Activated CD4-positive, alpha-beta T cell treated with anti-CD3 and anti-CD28 coated beads for 36 hours (primary cell): ENCODE measurements at regions not wholly inside any gene's neighbourhood (a gene's known extent, or its start where the extent isn't known, plus 50 kb on each side); places are given as distances from the start of the nearest gene placed in this dataset.
A peak's percentile ranks its signal among the peaks of the same experiment; 100 is the strongest.

Experiments used
- ATAC-seq: fragments of 200-7000 bp; cut with Tn5 transposase; one replicate; pipeline ENCODE4 v1.10.0; 2021; ENCODE audit warnings: mild to moderate bottlenecking, moderate library complexity
- CTCF ChIA-PET: fragments of 350-600 bp; sonication (Branson Sonifier 250); formaldehyde crosslinking; loops from one replicate; lab custom pipeline; 2021; ENCODE audit warnings: antibody characterized with exemption; lab: Charles Lee
- POLR2A ChIA-PET: fragments of 350-600 bp; sonication (Branson Sonifier 250); formaldehyde crosslinking; loops from one replicate; lab custom pipeline; 2021; ENCODE audit warnings: antibody characterized with exemption, inconsistent platforms; lab: Charles Lee
- DNase-seq: peaks from one replicate; pipeline ENCODE4 v3.0.0-alpha.2; 2020
- H3K27ac Mint-ChIP-seq: one replicate; pipeline ENCODE4 v1.8.0; 2021; ENCODE audit warnings: mixed read lengths
- H3K27me3 Mint-ChIP-seq: one replicate; pipeline ENCODE4 v1.8.0; 2021; ENCODE audit warnings: mixed read lengths
- H3K36me3 Mint-ChIP-seq: one replicate; pipeline ENCODE4 v1.8.0; 2021; ENCODE audit warnings: low read depth, mixed read lengths
- H3K4me1 Mint-ChIP-seq: one replicate; pipeline ENCODE4 v1.8.0; 2021; ENCODE audit warnings: mixed read lengths
- H3K4me3 Mint-ChIP-seq: one replicate; pipeline ENCODE4 v1.8.0; 2021; ENCODE audit warnings: mild to moderate bottlenecking, moderate library complexity, mixed read lengths
- H3K9me3 Mint-ChIP-seq: one replicate; pipeline ENCODE4 v1.8.0; 2021; ENCODE audit warnings: low read depth, mixed read lengths
- intact Hi-C, 2 experiments: fragments of 100-400 bp; cut with DNase I in 1 of 2; cut with micrococcal nuclease in 1 of 2; formaldehyde crosslinking; loops; one replicate each; pipeline versions ENCODE4 v1.14.2 to v1.15.1; 2022 to 2024; cut with DNase I, micrococcal nuclease

DNA sequence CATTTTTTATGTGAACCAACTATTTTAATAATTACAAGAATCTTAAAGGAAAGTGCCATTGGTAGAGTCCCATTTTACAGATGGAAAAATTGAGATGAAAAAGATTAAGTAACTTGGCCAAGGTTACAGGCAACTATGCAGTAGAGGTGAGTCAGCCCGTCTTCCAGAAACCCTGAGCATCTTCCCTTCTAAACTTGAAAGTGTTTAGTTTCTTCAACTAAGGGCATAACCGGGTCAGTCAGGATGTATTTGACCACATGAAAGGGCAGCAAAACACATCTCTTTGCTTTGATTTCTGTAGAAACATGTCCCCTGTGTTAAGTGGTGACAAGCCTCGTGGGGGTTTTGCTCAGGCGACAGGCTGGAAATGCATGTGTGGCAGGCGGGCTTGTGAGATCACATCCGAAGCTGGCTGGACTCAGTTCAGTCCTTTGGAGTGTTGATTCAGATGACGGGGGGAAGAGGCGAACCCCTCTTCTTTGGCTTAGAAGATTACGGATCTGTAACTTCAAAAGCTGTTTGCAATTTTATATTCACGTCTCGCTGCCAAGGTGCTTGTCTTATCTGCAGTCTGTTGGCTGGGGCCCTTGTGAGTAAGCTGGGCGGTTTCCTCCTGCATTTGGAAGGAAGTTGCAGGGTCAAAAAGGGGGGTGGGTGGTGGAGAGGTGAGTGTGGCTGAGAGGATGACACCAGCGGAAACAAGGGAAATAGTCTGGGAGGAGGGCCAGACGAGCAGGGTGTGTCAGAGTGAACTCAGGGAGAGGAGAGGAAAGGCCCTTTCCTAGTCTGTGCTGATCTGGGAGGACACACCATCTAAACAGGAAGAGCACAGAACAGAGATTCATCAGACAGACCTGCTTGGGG lies 78.9 kb upstream of the RPS23 start:
- CTCF ChIA-PET: interaction anchor here (1.0 kb wide), 1 partner anchor 8 kb away, joined by 4 read pairs; no protein-coding TSS in a partner anchor
- no peaks in the 10 kb centered on the region for H3K27me3 Mint-ChIP-seq
- H3K4me3 Mint-ChIP-seq: peak overlapping the region; percentile 60
- intact Hi-C loops: loop anchor here (1.0 to 10.0 kb wide), 11 partner anchors 8 to 1118 kb away; partner anchors contain the start of genes TMEM167A (in 2 of the 2), XRCC4 (in 2 of the 2), RPS23 (in 1 of the 2) and VCAN (in 1 of the 2)
- H3K36me3 Mint-ChIP-seq: no peaks in the 10 kb centered on the region
- DNase-seq: peak; percentile 86
- peak overlapping the region; percentile 95 for H3K27ac Mint-ChIP-seq
- H3K9me3 Mint-ChIP-seq: no peaks in the 10 kb centered on the region
- peak; percentile 82 for ATAC-seq
- peaks cover 47% of the 10 kb centered on the region for H3K4me1 Mint-ChIP-seq
- POLR2A ChIA-PET: interaction anchor here (0.6 to 0.8 kb wide), 2 partner anchors 9 to 86 kb away, joined by 3 to 4 read pairs; no protein-coding TSS in a partner anchor

DNA sequence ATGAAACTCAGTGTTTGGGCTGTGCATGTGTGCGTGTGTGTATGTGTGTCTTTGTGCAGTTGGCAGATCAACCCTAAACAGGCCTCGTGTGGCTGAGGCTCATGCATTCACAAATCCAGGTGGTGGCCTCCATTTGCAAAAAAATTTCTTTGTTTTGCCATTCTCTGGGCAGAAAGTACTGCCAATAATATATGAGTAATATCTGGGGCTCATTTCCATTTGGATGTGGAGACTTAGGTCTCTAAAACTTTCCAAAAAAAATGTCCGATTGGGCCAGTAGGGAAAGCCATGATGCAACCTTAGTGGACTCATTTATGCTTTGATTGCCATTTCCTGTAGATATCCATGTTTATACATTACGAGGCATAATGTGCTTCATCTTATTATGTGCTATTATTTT lies 77.9 kb upstream of the RPS23 start:
- CTCF ChIA-PET: no interaction called here
- H3K27ac Mint-ChIP-seq: no peak overlapping the region
- H3K36me3 Mint-ChIP-seq: no peaks in the 10 kb centered on the region
- H3K4me1 Mint-ChIP-seq: peaks cover 50% of the 10 kb centered on the region
- intact Hi-C loops: loop anchor here (1.0 to 10.0 kb wide), 10 partner anchors 33 to 1119 kb away; partner anchors contain the start of genes TMEM167A (in 2 of the 2), XRCC4 (in 2 of the 2), RPS23 (in 1 of the 2) and VCAN (in 1 of the 2)
- no peak overlapping the region for H3K4me3 Mint-ChIP-seq
- POLR2A ChIA-PET: no interaction called here
- no peaks in the 10 kb centered on the region for H3K9me3 Mint-ChIP-seq
- H3K27me3 Mint-ChIP-seq: no peaks in the 10 kb centered on the region
- ATAC-seq (no peak), DNase-seq (no peak)

DNA sequence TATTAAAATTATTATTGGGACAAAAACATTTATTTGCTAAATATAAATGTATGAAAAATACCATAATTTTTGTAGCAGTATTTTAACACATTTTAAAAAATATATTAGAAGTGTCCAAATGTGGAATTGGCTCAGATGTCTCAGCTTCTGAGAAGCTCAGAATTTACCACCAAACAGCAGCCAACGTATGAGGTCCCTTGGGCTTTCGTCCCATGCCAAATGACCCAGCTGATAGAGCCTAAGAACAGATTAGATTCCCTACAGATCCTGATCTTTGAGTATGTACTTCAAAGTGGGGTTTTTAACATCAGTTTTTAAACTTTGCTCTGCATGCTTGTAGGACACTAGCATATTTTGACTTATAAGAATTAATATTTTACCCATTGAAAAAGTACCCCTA lies 77.3 kb upstream of the RPS23 start:
- Mint-ChIP-seq H3K27ac (no peak overlapping the region), H3K27me3 (no peaks in the 10 kb centered on the region), H3K4me3 (no peak overlapping the region), H3K9me3 (no peaks in the 10 kb centered on the region), H3K36me3 (no peaks in the 10 kb centered on the region), H3K4me1 (peaks cover 45% of the 10 kb centered on the region)
- ChIA-PET CTCF (no interaction called here), POLR2A (no interaction called here)
- ATAC-seq (no peak), DNase-seq (no peak)
- intact Hi-C loops: loop anchor here (5.0 to 10.0 kb wide), 5 partner anchors 109 to 1119 kb away; partner anchors contain the start of genes TMEM167A (in 2 of the 2), XRCC4 (in 2 of the 2) and VCAN (in 1 of the 2)

DNA sequence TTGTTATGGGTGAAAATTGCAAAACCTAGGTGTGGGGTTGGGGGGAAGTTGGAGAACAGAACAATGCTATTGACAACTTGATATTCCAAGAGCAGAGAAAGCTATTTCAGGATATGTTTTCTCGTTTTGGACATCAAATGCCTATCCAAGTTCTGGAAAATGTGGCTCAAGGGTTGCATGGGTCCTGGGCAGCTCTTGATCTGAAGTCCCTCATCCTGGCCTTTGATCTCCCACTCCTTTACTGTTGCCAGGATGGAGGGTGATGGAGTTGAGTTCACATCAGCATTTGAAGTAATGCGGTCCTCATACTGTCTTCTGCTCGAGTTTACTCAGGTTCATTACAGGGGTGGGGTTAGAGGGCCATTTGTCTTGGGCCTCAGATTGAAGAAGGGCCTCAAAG lies 76.9 kb upstream of the RPS23 start:
- H3K4me3 Mint-ChIP-seq: no peak overlapping the region
- no peak for ATAC-seq
- intact Hi-C loops: loop anchor here (5.0 to 10.0 kb wide), 5 partner anchors 110 to 1120 kb away; partner anchors contain the start of genes TMEM167A (in 2 of the 2), XRCC4 (in 2 of the 2) and VCAN (in 1 of the 2)
- peaks cover 42% of the 10 kb centered on the region for H3K4me1 Mint-ChIP-seq
- no peaks in the 10 kb centered on the region for H3K36me3 Mint-ChIP-seq
- no peak for DNase-seq
- no peaks in the 10 kb centered on the region for H3K9me3 Mint-ChIP-seq
- ChIA-PET POLR2A (no interaction called here), CTCF (interaction anchor here (1.1 kb wide), 1 partner anchor 1207 kb away, joined by 4 read pairs; no protein-coding TSS in a partner anchor)
- no peaks in the 10 kb centered on the region for H3K27me3 Mint-ChIP-seq
- H3K27ac Mint-ChIP-seq: no peak overlapping the region

DNA sequence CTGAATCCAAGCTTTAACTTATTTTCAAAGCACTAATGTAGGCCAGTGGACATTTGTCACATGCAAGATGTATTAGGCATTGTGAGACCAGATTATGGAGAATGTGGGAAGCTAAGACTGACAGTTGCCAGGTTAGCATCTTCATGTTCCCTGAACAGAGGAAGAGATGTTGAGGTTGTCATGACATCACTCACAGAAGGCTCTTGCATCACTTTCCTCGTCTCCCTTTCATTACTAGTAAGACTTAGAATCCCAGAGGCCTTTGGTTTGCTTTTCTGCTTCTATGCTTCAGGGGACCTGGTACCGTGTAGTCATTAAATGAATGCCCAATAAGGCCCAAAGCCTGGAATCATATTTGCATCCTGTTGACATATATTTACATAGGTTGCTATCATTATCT lies 76.4 kb upstream of the RPS23 start:
- no peaks in the 10 kb centered on the region for H3K27me3 Mint-ChIP-seq
- DNase-seq: no peak
- H3K4me3 Mint-ChIP-seq: no peak overlapping the region
- H3K27ac Mint-ChIP-seq: no peak overlapping the region
- no peaks in the 10 kb centered on the region for H3K36me3 Mint-ChIP-seq
- ChIA-PET CTCF (interaction anchor here (0.6 to 1.1 kb wide), 3 partner anchors 180 to 1207 kb away, joined by 3 to 4 read pairs (median 3); no protein-coding TSS in a partner anchor), POLR2A (no interaction called here)
- H3K4me1 Mint-ChIP-seq: peaks cover 42% of the 10 kb centered on the region
- intact Hi-C loops: loop anchor here (1.0 to 10.0 kb wide), 6 partner anchors 110 to 1120 kb away; partner anchors contain the start of gene VCAN (in 1 of the 2)
- H3K9me3 Mint-ChIP-seq: no peaks in the 10 kb centered on the region
- no peak for ATAC-seq

DNA sequence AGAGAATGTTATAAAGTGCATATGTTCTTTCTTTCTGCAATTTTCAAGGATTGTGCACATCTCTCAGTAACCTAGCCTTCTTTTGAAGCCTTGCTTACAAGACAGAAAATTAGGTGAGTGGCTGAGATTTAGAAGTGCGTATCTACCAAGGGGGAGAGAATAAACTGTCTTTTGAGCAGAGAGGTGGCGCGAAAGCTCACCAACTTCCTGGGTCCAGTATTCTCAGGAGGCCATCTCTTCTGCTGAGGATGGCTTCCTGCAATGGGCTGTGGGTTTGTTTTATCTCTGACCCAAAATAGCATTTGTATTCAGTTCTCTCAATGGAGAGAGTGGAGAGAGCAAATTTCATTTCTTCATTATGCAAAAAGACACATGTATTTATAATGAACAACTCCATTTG lies 75.4 kb upstream of the RPS23 start:
- CTCF ChIA-PET: interaction anchor here (0.7 to 1.8 kb wide), 6 partner anchors 9 to 293 kb away, joined by 3 to 16 read pairs (median 4); no protein-coding TSS in a partner anchor
- no peaks in the 10 kb centered on the region for H3K9me3 Mint-ChIP-seq

DNA sequence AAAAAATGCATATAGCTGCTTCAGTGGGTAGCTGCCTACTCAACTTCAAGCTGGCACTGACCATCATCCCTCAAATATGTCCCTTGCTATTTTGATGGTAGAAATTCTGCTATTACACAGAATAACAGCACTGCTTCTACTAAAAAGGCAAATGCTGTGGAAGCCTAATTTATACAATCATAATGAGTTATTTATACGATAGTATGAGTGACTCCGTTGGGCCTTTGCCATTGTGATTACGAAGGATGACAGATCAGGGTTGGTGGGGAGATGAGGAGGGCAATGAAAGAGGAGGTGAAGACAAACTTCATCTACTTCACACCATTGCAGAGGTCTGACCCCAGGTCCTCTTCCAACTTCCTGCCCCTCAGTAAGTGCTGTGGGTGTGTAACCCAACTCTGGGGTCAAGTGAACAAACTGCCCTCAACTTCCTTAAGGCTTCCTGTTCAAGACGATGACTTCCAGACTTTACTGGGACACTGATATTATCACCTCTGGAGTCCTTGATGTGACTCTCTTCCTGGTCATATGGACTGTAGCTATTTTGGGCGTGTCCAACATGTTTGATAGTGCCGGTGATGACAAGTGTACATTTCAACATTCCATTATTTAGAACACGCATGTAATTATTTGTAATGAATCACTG lies 74.1 kb upstream of the RPS23 start:
- Mint-ChIP-seq H3K4me3 (no peak overlapping the region), H3K4me1 (peaks cover 25% of the 10 kb centered on the region), H3K9me3 (no peaks in the 10 kb centered on the region), H3K27ac (no peak overlapping the region), H3K36me3 (no peaks in the 10 kb centered on the region), H3K27me3 (no peaks in the 10 kb centered on the region)
- ATAC-seq (no peak), DNase-seq (no peak)
- intact Hi-C loops: loop anchor here (1.0 to 10.0 kb wide), 9 partner anchors 113 to 1212 kb away; partner anchors contain the start of gene VCAN (in 1 of the 2)
- POLR2A ChIA-PET: no interaction called here
- CTCF ChIA-PET: interaction anchor here (0.6 to 1.8 kb wide), 13 partner anchors 10 to 1215 kb away, joined by 3 to 16 read pairs (median 4); no protein-coding TSS in a partner anchor

More for the DNA sequence above, 75.4 kb upstream of the RPS23 start:
- Mint-ChIP-seq H3K36me3 (no peaks in the 10 kb centered on the region), H3K4me1 (peaks cover 36% of the 10 kb centered on the region), H3K4me3 (no peak overlapping the region), H3K27me3 (no peaks in the 10 kb centered on the region), H3K27ac (no peak overlapping the region)
- POLR2A ChIA-PET: interaction anchor here (0.7 kb wide), 1 partner anchor 1119 kb away, joined by 4 read pairs; no protein-coding TSS in a partner anchor
- intact Hi-C loops: loop anchor here (2.0 to 10.0 kb wide), 6 partner anchors 111 to 1121 kb away; partner anchors contain the start of gene VCAN (in 1 of the 2)
- DNase-seq (no peak), ATAC-seq (no peak)

DNA sequence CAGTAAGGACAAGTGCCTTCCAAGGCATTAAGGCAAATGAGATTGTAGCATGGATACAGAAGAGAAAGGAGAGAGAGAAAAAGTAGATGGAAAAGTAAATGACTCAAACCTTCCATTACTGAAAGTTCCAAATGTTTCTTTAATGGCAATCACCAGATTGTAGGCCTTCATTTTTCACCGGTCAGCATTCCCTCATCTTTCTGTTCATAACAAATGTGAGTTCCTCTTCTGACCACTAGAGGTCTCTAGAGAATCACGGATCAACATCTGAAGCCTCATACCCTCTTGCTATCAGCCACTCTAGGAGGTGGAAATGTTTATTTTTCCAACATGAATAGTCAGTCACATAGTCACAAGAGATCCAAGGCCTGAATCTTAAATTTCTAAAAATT lies 73.6 kb upstream of the RPS23 start:
- H3K4me1 Mint-ChIP-seq: peaks cover 21% of the 10 kb centered on the region
- ChIA-PET CTCF (interaction anchor here (0.6 to 2.2 kb wide), 12 partner anchors 10 to 1215 kb away, joined by 3 to 16 read pairs (median 4); no protein-coding TSS in a partner anchor), POLR2A (no interaction called here)
- DNase-seq (no peak), ATAC-seq (no peak)
- H3K36me3 Mint-ChIP-seq: no peaks in the 10 kb centered on the region
- no peaks in the 10 kb centered on the region for H3K9me3 Mint-ChIP-seq
- H3K4me3 Mint-ChIP-seq: no peak overlapping the region
- H3K27ac Mint-ChIP-seq: no peak overlapping the region
- H3K27me3 Mint-ChIP-seq: no peaks in the 10 kb centered on the region
- intact Hi-C loops: loop anchor here (1.0 to 10.0 kb wide), 12 partner anchors 113 to 1213 kb away; partner anchors contain the start of gene VCAN (in 1 of the 2)

DNA sequence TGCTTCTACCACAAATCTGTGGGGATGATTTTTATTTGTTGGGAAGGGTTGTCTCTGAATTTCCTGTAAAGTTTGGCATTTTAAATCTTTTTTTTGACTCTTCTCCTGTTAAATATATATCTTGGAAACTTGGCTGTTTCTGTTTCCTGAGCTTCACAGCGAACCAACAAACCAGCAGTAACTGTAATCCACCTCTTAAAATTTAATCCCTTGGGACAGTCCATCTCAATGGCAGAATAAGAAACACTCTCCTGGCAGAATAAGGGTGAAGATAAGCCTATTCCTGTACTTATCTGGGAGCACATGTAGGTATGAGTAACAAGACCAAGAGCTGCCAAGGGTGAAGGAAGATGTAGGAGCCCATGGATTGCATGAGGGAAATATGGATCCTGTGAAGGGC lies 73.1 kb upstream of the RPS23 start:
- intact Hi-C loops: loop anchor here (1.0 to 10.0 kb wide), 9 partner anchors 114 to 1213 kb away; partner anchors contain the start of gene VCAN (in 1 of the 2)
- Mint-ChIP-seq H3K4me3 (no peak overlapping the region), H3K27ac (no peak overlapping the region), H3K9me3 (no peaks in the 10 kb centered on the region), H3K27me3 (no peaks in the 10 kb centered on the region), H3K36me3 (no peaks in the 10 kb centered on the region), H3K4me1 (peaks cover 18% of the 10 kb centered on the region)
- ATAC-seq (no peak), DNase-seq (no peak)
- POLR2A ChIA-PET: no interaction called here
- CTCF ChIA-PET: interaction anchor here (0.8 to 2.2 kb wide), 7 partner anchors 15 to 1211 kb away, joined by 3 to 6 read pairs (median 4); no protein-coding TSS in a partner anchor

DNA sequence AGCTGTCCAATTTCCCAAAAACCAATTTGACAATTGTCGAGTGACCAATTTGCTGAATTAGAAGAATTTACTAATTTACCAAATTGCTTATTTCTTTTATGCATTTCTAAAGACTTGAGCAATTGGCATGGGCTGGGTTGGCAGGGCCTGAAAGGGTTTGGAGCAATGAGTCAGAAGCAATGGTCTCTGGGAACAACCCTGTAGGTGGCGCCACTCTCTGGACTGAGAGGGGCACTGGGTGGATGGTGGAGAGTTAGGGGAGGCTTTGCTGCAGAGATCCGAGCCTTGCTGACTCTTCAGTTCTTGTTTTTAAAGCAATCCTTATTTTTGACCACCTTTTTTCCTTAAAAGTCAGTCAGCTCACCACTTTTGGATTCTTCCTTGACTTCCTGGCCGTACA lies 71.5 kb upstream of the RPS23 start:
- Mint-ChIP-seq H3K27me3 (peaks cover 3% of the 10 kb centered on the region), H3K9me3 (no peaks in the 10 kb centered on the region), H3K36me3 (no peaks in the 10 kb centered on the region), H3K4me1 (peaks cover 10% of the 10 kb centered on the region), H3K4me3 (no peak overlapping the region), H3K27ac (no peak overlapping the region)
- ChIA-PET CTCF (interaction anchor here (0.5 to 2.2 kb wide), 13 partner anchors 17 to 1562 kb away, joined by 3 to 6 read pairs (median 3); no protein-coding TSS in a partner anchor), POLR2A (no interaction called here)
- intact Hi-C loops: loop anchor here (2.0 to 10.0 kb wide), 7 partner anchors 115 to 1125 kb away; partner anchors contain the start of gene VCAN (in 1 of the 2)
- ATAC-seq: peak; percentile 65
- DNase-seq: peak; percentile 78
